ENCODE measurements at regions not wholly inside any gene's neighbourhood (a gene's known extent, or its start where the extent isn't known, plus 50 kb on each side); places are given as distances from the start of the nearest gene placed in this dataset.

- TF ChIP-seq, protein P1, sequence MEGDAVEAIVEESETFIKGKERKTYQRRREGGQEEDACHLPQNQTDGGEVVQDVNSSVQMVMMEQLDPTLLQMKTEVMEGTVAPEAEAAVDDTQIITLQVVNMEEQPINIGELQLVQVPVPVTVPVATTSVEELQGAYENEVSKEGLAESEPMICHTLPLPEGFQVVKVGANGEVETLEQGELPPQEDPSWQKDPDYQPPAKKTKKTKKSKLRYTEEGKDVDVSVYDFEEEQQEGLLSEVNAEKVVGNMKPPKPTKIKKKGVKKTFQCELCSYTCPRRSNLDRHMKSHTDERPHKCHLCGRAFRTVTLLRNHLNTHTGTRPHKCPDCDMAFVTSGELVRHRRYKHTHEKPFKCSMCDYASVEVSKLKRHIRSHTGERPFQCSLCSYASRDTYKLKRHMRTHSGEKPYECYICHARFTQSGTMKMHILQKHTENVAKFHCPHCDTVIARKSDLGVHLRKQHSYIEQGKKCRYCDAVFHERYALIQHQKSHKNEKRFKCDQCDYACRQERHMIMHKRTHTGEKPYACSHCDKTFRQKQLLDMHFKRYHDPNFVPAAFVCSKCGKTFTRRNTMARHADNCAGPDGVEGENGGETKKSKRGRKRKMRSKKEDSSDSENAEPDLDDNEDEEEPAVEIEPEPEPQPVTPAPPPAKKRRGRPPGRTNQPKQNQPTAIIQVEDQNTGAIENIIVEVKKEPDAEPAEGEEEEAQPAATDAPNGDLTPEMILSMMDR (IDR thresholded peaks at IDR 0.05) = no peak
- no peak for TF ChIP-seq POLR2A (IDR thresholded peaks at IDR 0.05)
These were observed 219.0 kb upstream of the MAN1A1 start for GRCh38 chr6:119568580-119568979.

Data from Peyer's patch (tissue), 4 donors.